ENCODE measurements at regions not wholly inside any gene's neighbourhood (a gene's known extent, or its start where the extent isn't known, plus 50 kb on each side); places are given as distances from the start of the nearest gene placed in this dataset.

- H3K27ac Mint-ChIP-seq = no peak overlapping the region
- no peaks in the 10 kb centered on the region for H3K9me3 Mint-ChIP-seq (ENCODE audit: low read depth)
- H3K27me3 Mint-ChIP-seq = peaks cover 15% of the 10 kb centered on the region
Observed at GRCh38 chr1:87204441-87204840, 124.2 kb upstream of the LMO4 start.

GRCh38 chr1:87204921-87205320 is 123.8 kb upstream of the LMO4 start:
- Mint-ChIP-seq H3K27ac (no peak overlapping the region), H3K27me3 (peaks cover 15% of the 10 kb centered on the region), H3K9me3 (ENCODE audit: low read depth) (no peaks in the 10 kb centered on the region), H3K4me3 (ENCODE audit: low read depth) (no peak overlapping the region), H3K36me3 (ENCODE audit: insufficient read depth) (no peaks in the 10 kb centered on the region), H3K4me1 (ENCODE audit: low read depth) (peaks cover 24% of the 10 kb centered on the region)
- no peak for DNase-seq (ENCODE audit: low spot score, unreplicated experiment)
- TF ChIP-seq CTCF (IDR thresholded peaks at IDR 0.05; ENCODE audit: unreplicated experiment) = no peak

More at GRCh38 chr1:87204441-87204840, 124.2 kb upstream of the LMO4 start:
- TF ChIP-seq CTCF (IDR thresholded peaks at IDR 0.05; ENCODE audit: unreplicated experiment) = no peak
- peaks cover 24% of the 10 kb centered on the region for H3K4me1 Mint-ChIP-seq (ENCODE audit: low read depth)
- no peaks in the 10 kb centered on the region for H3K36me3 Mint-ChIP-seq (ENCODE audit: insufficient read depth)
- no peak for DNase-seq (ENCODE audit: low spot score, unreplicated experiment)
- H3K4me3 Mint-ChIP-seq (ENCODE audit: low read depth) = no peak overlapping the region

- H3K36me3 Mint-ChIP-seq (ENCODE audit: insufficient read depth) = no peaks in the 10 kb centered on the region
- H3K27me3 Mint-ChIP-seq = peaks cover 18% of the 10 kb centered on the region
- H3K9me3 Mint-ChIP-seq (ENCODE audit: low read depth) = no peaks in the 10 kb centered on the region
- H3K4me3 Mint-ChIP-seq (ENCODE audit: low read depth) = no peak overlapping the region
- H3K27ac Mint-ChIP-seq = no peak overlapping the region
- TF ChIP-seq CTCF (IDR thresholded peaks at IDR 0.05; ENCODE audit: unreplicated experiment) = no peak
- no peak for DNase-seq (ENCODE audit: low spot score, unreplicated experiment)
- peaks cover 14% of the 10 kb centered on the region for H3K4me1 Mint-ChIP-seq (ENCODE audit: low read depth)
Observed at GRCh38 chr1:87206044-87206831, 122.4 kb upstream of the LMO4 start.

- Mint-ChIP-seq H3K4me1 (ENCODE audit: low read depth) (peaks cover 8% of the 10 kb centered on the region), H3K9me3 (ENCODE audit: low read depth) (no peaks in the 10 kb centered on the region), H3K27ac (no peak overlapping the region)
Observed at GRCh38 chr1:87208080-87208479, 120.6 kb upstream of the LMO4 start.

GRCh38 chr1:87208931-87209330 is 119.7 kb upstream of the LMO4 start:
- H3K36me3 Mint-ChIP-seq (ENCODE audit: insufficient read depth) = no peaks in the 10 kb centered on the region
- H3K27me3 Mint-ChIP-seq = peaks cover 21% of the 10 kb centered on the region
- no peak for TF ChIP-seq CTCF (IDR thresholded peaks at IDR 0.05; ENCODE audit: unreplicated experiment)
- H3K27ac Mint-ChIP-seq = no peak overlapping the region
- DNase-seq (ENCODE audit: low spot score, unreplicated experiment) = no peak
- H3K4me1 Mint-ChIP-seq (ENCODE audit: low read depth) = peaks cover 8% of the 10 kb centered on the region
- no peak overlapping the region for H3K4me3 Mint-ChIP-seq (ENCODE audit: low read depth)
- no peaks in the 10 kb centered on the region for H3K9me3 Mint-ChIP-seq (ENCODE audit: low read depth)

More at GRCh38 chr1:87208080-87208479, 120.6 kb upstream of the LMO4 start:
- H3K4me3 Mint-ChIP-seq (ENCODE audit: low read depth) = no peak overlapping the region
- peaks cover 18% of the 10 kb centered on the region for H3K27me3 Mint-ChIP-seq
- no peak for TF ChIP-seq CTCF (IDR thresholded peaks at IDR 0.05; ENCODE audit: unreplicated experiment)
- H3K36me3 Mint-ChIP-seq (ENCODE audit: insufficient read depth) = no peaks in the 10 kb centered on the region
- no peak for DNase-seq (ENCODE audit: low spot score, unreplicated experiment)
